ENCODE measurements at regions not wholly inside any gene's neighbourhood (a gene's known extent, or its start where the extent isn't known, plus 50 kb on each side); places are given as distances from the start of the nearest gene placed in this dataset.

DNA sequence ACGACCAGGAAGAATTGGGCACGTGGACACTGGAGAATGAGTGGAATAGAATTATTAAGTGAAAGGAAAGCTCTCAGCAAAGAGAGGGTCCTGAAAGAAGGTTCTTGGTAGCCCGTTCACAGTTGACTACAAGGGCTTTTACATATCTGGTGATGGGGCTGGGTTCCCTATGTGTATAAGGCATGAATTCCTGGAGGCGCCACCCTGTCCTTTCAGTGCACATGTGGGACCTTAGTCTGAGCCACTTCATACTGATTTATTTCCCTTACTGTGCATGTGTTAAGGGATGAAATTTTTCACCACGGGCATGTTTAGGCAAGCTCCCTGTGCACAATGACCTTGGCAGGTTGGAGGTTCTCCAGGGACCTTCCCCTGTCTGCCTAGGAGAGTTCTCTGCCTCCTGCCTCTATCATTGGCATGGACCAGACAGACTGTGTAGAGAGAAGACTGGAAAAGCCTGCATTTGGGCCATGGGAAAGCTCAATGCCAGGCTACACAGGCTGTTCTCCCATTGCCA, 145.9 kb upstream of the ITGB1 start:
- TF ChIP-seq, protein P1, sequence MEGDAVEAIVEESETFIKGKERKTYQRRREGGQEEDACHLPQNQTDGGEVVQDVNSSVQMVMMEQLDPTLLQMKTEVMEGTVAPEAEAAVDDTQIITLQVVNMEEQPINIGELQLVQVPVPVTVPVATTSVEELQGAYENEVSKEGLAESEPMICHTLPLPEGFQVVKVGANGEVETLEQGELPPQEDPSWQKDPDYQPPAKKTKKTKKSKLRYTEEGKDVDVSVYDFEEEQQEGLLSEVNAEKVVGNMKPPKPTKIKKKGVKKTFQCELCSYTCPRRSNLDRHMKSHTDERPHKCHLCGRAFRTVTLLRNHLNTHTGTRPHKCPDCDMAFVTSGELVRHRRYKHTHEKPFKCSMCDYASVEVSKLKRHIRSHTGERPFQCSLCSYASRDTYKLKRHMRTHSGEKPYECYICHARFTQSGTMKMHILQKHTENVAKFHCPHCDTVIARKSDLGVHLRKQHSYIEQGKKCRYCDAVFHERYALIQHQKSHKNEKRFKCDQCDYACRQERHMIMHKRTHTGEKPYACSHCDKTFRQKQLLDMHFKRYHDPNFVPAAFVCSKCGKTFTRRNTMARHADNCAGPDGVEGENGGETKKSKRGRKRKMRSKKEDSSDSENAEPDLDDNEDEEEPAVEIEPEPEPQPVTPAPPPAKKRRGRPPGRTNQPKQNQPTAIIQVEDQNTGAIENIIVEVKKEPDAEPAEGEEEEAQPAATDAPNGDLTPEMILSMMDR (conservative IDR thresholded peaks at IDR 0.05; ENCODE audit: low read depth, low read length), result no peak
- DNase-seq (ENCODE audit: low read depth), result no peak
- no peak overlapping the region for H3K4me3 ChIP-seq (ENCODE audit: low read length)

DNA sequence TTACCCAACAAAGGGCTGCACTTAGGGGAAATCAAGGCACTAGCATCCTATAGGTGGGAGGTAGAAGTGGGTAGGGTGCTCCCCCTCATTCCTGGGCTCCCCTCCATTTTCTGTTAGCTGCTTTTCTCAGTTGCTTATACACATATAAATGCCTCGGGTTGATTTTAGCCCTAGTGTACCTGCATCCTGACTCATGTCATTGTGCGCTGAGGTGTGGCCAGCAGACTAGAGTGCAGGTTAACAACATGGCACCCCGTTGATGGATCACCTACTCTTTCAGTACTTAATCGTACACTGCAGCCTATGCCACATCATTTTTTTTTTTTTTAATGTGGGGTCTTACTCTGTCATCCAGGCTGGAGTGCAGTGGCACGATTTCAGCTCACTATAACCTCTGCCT, 144.0 kb upstream of the ITGB1 start:
- no peak for DNase-seq (ENCODE audit: low read depth)
- TF ChIP-seq, protein P1 (conservative IDR thresholded peaks at IDR 0.05; ENCODE audit: low read depth, low read length), result no peak
- no peak overlapping the region for H3K4me3 ChIP-seq (ENCODE audit: low read length)

DNA sequence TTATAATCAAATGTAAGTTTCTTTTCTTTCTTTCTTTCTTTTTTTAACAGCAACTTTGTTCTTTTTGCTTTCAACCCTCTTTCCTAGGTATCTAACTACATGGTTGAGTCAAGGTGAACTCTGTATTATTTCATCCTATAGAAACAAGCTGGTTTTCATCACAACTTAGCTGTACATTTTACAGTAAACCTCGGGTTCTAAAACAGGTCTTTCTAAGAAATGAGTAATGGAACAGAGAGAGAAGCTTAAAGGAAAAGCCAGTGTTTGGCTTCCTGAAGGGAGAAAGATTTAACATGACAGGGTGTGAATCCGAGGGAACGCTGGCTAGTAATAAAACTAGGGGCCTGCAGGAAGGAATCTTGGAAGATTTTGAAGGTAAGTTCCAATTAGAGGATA, 143.4 kb upstream of the ITGB1 start:
- DNase-seq (ENCODE audit: low read depth), result no peak
- TF ChIP-seq, protein P1 (conservative IDR thresholded peaks at IDR 0.05; ENCODE audit: low read depth, low read length), result no peak
- no peak overlapping the region for H3K4me3 ChIP-seq (ENCODE audit: low read length)

DNA sequence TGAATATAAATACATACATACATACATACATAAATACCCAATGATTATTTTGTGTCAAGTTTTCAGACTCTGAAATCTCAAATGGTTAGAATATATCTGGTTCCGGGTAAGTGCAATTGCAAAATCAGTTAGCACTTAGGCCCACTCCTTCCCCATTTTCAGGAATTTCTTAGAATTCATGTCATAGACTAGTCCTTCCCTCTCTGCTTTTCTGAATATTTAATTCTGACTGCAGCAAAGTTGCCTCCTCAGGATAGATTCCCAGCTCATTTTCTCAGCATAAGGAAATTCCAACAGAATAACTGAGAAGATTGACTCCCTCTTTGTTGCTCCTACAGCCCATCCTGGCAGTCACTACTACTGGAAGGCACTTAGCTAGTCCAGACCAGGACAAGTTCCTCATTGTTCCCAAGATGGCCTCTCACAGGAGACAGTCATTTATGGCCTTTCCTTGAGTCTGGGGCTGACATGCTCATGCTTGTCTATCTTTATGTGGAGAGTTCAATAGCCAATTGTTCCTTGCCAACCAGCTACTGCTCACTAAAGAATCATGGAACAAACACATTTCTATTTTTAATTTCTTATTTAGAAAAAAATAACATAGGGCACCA, 142.9 kb upstream of the ITGB1 start:
- no peak overlapping the region for H3K4me3 ChIP-seq (ENCODE audit: low read length)
- DNase-seq (ENCODE audit: low read depth), result no peak
- TF ChIP-seq, protein P1 (conservative IDR thresholded peaks at IDR 0.05; ENCODE audit: low read depth, low read length), result no peak

DNA sequence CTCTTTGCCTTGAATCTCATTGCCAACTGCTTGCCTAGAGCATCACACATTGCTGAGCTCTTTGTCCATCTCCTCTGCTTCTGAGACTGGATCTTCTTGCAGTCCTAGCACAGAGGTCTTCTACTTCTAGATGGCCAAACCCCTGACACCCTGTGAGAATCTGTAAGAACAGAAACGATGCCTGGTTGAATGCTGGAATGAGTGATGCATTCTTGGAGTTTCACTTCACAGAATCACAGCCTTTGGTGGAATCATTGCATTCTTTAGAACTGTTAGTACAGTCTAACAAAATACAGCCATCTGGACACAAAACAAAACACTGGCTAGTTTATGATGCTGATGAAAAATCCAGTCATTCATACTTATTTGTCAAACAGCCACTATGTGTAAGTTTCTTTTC, 141.7 kb upstream of the ITGB1 start:
- no peak for DNase-seq (ENCODE audit: low read depth)
- TF ChIP-seq, protein P1 (conservative IDR thresholded peaks at IDR 0.05; ENCODE audit: low read depth, low read length), result no peak
- H3K4me3 ChIP-seq (ENCODE audit: low read length), result no peak overlapping the region

DNA sequence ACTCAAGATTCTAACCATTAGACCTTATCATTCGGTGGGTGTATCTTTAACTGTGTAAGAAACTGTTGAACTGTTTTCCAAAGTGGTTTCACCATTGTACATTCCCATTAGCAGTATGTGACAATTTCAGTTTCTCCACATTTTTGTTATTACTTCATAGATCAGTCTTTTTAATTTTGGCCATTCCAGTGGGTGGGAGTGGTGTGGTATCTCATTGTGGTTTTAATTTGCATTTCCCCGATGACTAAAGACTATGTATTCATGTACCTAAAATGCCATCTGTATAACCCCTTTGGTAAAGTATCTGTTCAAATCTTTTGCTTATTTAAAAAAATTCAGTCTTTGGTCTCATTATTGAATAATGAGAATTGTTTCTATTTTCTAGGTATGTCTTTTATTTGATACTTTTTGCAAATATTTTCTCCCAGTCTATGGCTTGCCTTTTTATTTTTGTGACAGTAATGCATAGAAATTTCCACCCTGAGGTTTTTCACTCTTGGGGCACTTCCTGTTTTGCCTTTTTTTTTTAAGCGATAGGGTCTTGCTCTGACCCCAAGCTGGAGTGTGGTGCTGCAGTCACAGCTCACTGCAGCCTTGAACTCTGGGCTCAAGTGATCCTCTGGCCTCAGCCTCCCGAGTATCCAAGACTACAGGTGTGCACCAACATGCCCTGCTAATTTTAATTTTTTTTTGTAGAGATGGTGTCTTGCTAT, 141.1 kb upstream of the ITGB1 start:
- TF ChIP-seq, protein P1 (conservative IDR thresholded peaks at IDR 0.05; ENCODE audit: low read depth, low read length), result no peak
- no peak for DNase-seq (ENCODE audit: low read depth)
- no peak overlapping the region for H3K4me3 ChIP-seq (ENCODE audit: low read length)
